ENCODE measurements at regions not wholly inside any gene's neighbourhood (a gene's known extent, or its start where the extent isn't known, plus 50 kb on each side); places are given as distances from the start of the nearest gene placed in this dataset.
A peak's percentile ranks its signal among the peaks of the same experiment; 100 is the strongest.
"Not testable (repeated sequence)": the region's sequence is repeated elsewhere in the genome, so short reads cannot be mapped to it uniquely, and the experiment has no call there.

GRCh38 chrX:13219991-13220764 lies 99.7 kb downstream of the ATXN3L start:
- no peaks in the 10 kb centered on the region for H3K27me3 ChIP-seq (ENCODE audit: control insufficient read depth, insufficient read depth)
- H3K4me1 ChIP-seq (ENCODE audit: control insufficient read depth, insufficient read depth, low read length) = no peaks in the 10 kb centered on the region
- intact Hi-C loops (cut with DNase I) = no loop called here
- DNase-seq (no peak), ATAC-seq (no peak)
- no peak overlapping the region for H3K27ac ChIP-seq (ENCODE audit: low read length)
- H3K9me3 ChIP-seq (ENCODE audit: control insufficient read depth, low read length) = no peaks in the 10 kb centered on the region
- H3K4me3 ChIP-seq (ENCODE audit: low read length) = no peak overlapping the region
- WGBS = 73% methylated on average over 2 of the region's 2 CpGs

DNA sequence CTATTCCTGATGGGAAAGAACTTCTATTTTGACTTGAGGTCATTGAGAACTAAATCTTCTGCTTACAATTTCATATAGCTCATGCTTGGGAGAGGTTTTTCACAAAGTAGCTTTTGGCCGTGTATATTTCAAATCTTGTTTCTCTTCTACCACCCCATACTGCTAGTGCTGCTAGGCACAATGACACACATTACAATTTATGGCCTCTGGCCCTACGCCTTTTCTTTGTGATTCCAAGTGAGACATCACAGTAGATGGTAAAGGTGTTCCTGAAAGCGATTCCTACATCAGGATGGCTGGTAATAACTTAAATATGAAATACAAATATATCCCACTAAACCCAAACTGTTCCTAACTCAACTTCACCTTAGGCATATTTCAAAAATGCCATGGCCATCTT lies 101.1 kb downstream of the ATXN3L start:
- WGBS = 98% methylated on average over 3 of the region's 3 CpGs
- Histone ChIP-seq H3K27me3 (ENCODE audit: control insufficient read depth, insufficient read depth) (no peaks in the 10 kb centered on the region), H3K4me3 (ENCODE audit: low read length) (no peak overlapping the region), H3K4me1 (ENCODE audit: control insufficient read depth, insufficient read depth, low read length) (no peaks in the 10 kb centered on the region), H3K27ac (ENCODE audit: low read length) (no peak overlapping the region), H3K9me3 (ENCODE audit: control insufficient read depth, low read length) (no peaks in the 10 kb centered on the region)
- intact Hi-C loops (cut with DNase I) = no loop called here
- ATAC-seq = no peak
- DNase-seq = no peak

DNA sequence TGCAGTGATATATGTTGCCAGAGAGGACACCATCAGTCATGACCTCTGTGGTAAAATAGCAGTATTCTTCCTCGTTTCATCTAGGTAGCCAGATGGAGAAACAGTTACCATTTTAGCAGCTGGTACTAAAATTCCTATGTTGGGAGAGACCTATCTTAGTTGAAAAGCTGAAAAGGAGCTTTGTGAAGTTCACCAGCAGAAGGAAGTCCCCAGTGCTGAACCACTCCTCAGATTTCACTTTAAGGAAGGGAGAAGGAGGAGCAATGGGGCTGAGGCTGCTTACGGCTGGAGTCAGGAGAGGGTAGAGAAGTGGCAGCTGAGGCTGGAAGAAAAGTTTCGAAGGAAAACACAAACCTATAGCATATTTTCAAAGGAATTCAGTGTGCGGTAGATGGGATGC lies 103.7 kb downstream of the ATXN3L start:
- Histone ChIP-seq H3K9me3 (ENCODE audit: control insufficient read depth, low read length) (no peaks in the 10 kb centered on the region), H3K4me3 (ENCODE audit: low read length) (no peak overlapping the region), H3K27me3 (ENCODE audit: control insufficient read depth, insufficient read depth) (no peaks in the 10 kb centered on the region), H3K4me1 (ENCODE audit: control insufficient read depth, insufficient read depth, low read length) (peaks cover 2% of the 10 kb centered on the region), H3K27ac (ENCODE audit: low read length) (no peak overlapping the region)
- 61% methylated on average over 4 of the region's 4 CpGs for WGBS
- intact Hi-C loops (cut with DNase I) = no loop called here
- ATAC-seq (no peak), DNase-seq (no peak)

DNA sequence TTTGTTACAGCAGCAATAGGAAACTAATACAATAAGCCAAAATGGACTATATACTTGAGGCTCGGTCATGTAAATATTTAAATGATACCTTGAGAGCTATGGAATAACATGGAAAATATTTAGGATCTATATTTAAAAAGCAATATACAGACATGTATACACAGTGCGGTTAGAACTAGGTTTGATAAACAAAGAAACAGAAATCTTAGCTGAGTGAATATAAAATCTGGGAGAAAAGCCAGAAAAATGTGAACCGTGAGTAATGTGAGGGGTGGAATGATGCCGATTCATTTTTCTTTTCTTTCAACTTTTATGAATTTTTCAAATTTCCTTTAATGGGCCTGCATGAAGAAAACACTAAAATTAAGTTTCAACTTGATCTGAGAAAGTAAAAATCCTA lies 104.1 kb downstream of the ATXN3L start:
- no peaks in the 10 kb centered on the region for H3K9me3 ChIP-seq (ENCODE audit: control insufficient read depth, low read length)
- no peak overlapping the region for H3K4me3 ChIP-seq (ENCODE audit: low read length)
- H3K27me3 ChIP-seq (ENCODE audit: control insufficient read depth, insufficient read depth) = no peaks in the 10 kb centered on the region
- H3K27ac ChIP-seq (ENCODE audit: low read length) = no peak overlapping the region
- no peak for DNase-seq
- H3K4me1 ChIP-seq (ENCODE audit: control insufficient read depth, insufficient read depth, low read length) = peaks cover 2% of the 10 kb centered on the region
- no peak for ATAC-seq
- WGBS = 64% methylated on average over 4 of the region's 4 CpGs
- intact Hi-C loops (cut with DNase I) = no loop called here

- Histone ChIP-seq H3K27ac (ENCODE audit: low read length) (no peak overlapping the region), H3K4me1 (ENCODE audit: control insufficient read depth, insufficient read depth, low read length) (peaks cover 2% of the 10 kb centered on the region), H3K4me3 (ENCODE audit: low read length) (no peak overlapping the region), H3K27me3 (ENCODE audit: control insufficient read depth, insufficient read depth) (no peaks in the 10 kb centered on the region), H3K9me3 (ENCODE audit: control insufficient read depth, low read length) (no peaks in the 10 kb centered on the region)
- intact Hi-C loops (cut with DNase I) = no loop called here
- DNase-seq = peak in 1 of 3 donors; percentile 41
- peak; percentile 41 to 67 for ATAC-seq
- WGBS = 41% methylated on average over 1 of the region's 1 CpG
These were observed 107.6 kb downstream of the ATXN3L start for GRCh38 chrX:13212191-13212651.

GRCh38 chrX:13210142-13210541 lies 109.7 kb downstream of the ATXN3L start:
- WGBS = 94% methylated on average over 3 of the region's 3 CpGs
- H3K27ac ChIP-seq (ENCODE audit: low read length); intact Hi-C loops (cut with DNase I); H3K4me1 ChIP-seq (ENCODE audit: control insufficient read depth, insufficient read depth, low read length); H3K4me3 ChIP-seq (ENCODE audit: low read length); H3K27me3 ChIP-seq (ENCODE audit: control insufficient read depth, insufficient read depth); DNase-seq; H3K9me3 ChIP-seq (ENCODE audit: control insufficient read depth, low read length); ATAC-seq: not testable (repeated sequence)

DNA sequence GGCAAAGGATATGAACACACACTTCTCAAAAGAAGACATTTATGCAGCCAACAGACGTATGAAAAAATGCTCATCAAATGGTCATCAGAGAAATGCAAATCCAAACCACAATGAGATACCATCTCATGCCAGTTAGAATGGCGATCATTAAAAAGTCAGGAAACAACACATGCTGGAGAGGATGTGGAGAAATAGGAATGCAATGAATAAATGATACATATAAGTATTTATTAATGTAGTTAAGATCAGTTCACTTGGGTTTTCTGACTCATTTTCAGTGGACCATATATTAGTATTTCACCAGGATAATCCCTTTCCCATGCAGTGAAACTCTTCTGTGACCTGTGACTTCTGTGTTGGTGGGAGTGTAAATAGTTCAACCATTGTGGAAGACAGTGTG lies 110.1 kb downstream of the ATXN3L start:
- WGBS = 92% methylated on average over 2 of the region's 2 CpGs
- H3K9me3 ChIP-seq (ENCODE audit: control insufficient read depth, low read length); DNase-seq; H3K27me3 ChIP-seq (ENCODE audit: control insufficient read depth, insufficient read depth); H3K27ac ChIP-seq (ENCODE audit: low read length); H3K4me1 ChIP-seq (ENCODE audit: control insufficient read depth, insufficient read depth, low read length); ATAC-seq; H3K4me3 ChIP-seq (ENCODE audit: low read length); intact Hi-C loops (cut with DNase I): not testable (repeated sequence)

- ATAC-seq (no peak), DNase-seq (no peak)
- no peak overlapping the region for H3K27ac ChIP-seq (ENCODE audit: low read length)
- no peaks in the 10 kb centered on the region for H3K27me3 ChIP-seq (ENCODE audit: control insufficient read depth, insufficient read depth)
- H3K4me1 ChIP-seq (ENCODE audit: control insufficient read depth, insufficient read depth, low read length) = peaks cover 2% of the 10 kb centered on the region
- no peaks in the 10 kb centered on the region for H3K9me3 ChIP-seq (ENCODE audit: control insufficient read depth, low read length)
- WGBS = 95% methylated on average over 3 of the region's 3 CpGs
- H3K4me3 ChIP-seq (ENCODE audit: low read length) = no peak overlapping the region
- intact Hi-C loops (cut with DNase I) = no loop called here
These were observed 111.4 kb downstream of the ATXN3L start for GRCh38 chrX:13208281-13208935.

GRCh38 chrX:13203271-13203670 lies 116.6 kb downstream of the ATXN3L start:
- 67% methylated on average over 5 of the region's 5 CpGs for WGBS
- Histone ChIP-seq H3K9me3 (ENCODE audit: control insufficient read depth, low read length) (no peaks in the 10 kb centered on the region), H3K4me3 (ENCODE audit: low read length) (no peak overlapping the region), H3K27ac (ENCODE audit: low read length) (no peak overlapping the region), H3K27me3 (ENCODE audit: control insufficient read depth, insufficient read depth) (no peaks in the 10 kb centered on the region), H3K4me1 (ENCODE audit: control insufficient read depth, insufficient read depth, low read length) (peaks cover 2% of the 10 kb centered on the region)
- no peak for ATAC-seq
- intact Hi-C loops (cut with DNase I) = no loop called here
- DNase-seq = no peak

DNA sequence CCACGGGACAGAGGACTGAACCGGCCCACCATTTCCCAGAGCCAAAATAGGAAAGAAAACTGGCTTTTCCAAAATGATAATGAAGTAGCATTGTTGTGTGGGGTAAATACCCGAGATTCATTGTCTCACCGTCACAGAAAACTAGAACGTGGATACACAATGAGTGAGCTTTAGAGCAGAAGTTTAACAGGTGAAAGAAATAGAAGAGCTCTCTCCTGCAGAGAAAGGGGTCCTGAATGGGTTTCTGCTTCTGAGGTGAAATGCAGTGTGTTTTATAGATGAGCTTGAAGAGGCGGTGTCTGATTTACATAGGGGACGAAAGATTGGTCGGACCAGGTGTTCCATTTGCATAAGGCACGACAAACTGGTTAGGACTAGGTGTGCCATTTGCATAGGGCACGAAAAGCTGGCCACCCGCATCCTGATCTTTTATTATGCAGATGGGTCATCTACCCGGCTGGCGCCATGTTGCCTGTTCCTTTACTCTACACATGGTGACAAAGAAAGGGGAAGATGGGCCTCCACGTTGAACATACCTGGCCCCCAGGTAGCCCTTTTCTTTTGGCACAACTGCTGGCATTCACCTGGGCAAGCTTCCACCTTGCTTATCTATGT lies 118.1 kb downstream of the ATXN3L start:
- WGBS = 87% methylated on average over 14 of the region's 14 CpGs
- H3K27me3 ChIP-seq (ENCODE audit: control insufficient read depth, insufficient read depth) = no peaks in the 10 kb centered on the region
- no peaks in the 10 kb centered on the region for H3K9me3 ChIP-seq (ENCODE audit: control insufficient read depth, low read length)
- no peak for ATAC-seq
- intact Hi-C loops (cut with DNase I) = no loop called here
- no peak overlapping the region for H3K4me3 ChIP-seq (ENCODE audit: low read length)
- peaks cover 2% of the 10 kb centered on the region for H3K4me1 ChIP-seq (ENCODE audit: control insufficient read depth, insufficient read depth, low read length)
- no peak for DNase-seq
- no peak overlapping the region for H3K27ac ChIP-seq (ENCODE audit: low read length)

- intact Hi-C loops (cut with DNase I) = no loop called here
- Histone ChIP-seq H3K4me3 (ENCODE audit: low read length) (no peak overlapping the region), H3K27ac (ENCODE audit: low read length) (no peak overlapping the region), H3K4me1 (ENCODE audit: control insufficient read depth, insufficient read depth, low read length) (peaks cover 2% of the 10 kb centered on the region), H3K27me3 (ENCODE audit: control insufficient read depth, insufficient read depth) (no peaks in the 10 kb centered on the region), H3K9me3 (ENCODE audit: control insufficient read depth, low read length) (no peaks in the 10 kb centered on the region)
- DNase-seq (no peak), ATAC-seq (no peak)
- 51% methylated on average over 2 of the region's 2 CpGs for WGBS
These were observed 119.5 kb downstream of the ATXN3L start for GRCh38 chrX:13200398-13200797.
